Activated CD4-positive, alpha-beta T cell treated with anti-CD3 and anti-CD28 coated beads, Interleukin-2, amount 10 ng/mL, durations not matched to agents 24 days and 14 days (primary cell): ENCODE measurements at regions not wholly inside any gene's neighbourhood (a gene's known extent, or its start where the extent isn't known, plus 50 kb on each side); places are given as distances from the start of the nearest gene placed in this dataset.

Experiments
- DNase-seq: peaks from one replicate; pipeline ENCODE4 v3.0.0; 2022
- H3K27ac Mint-ChIP-seq: one replicate; pipeline ENCODE4 v1.8.0; 2022; ENCODE audit warnings: mild to moderate bottlenecking, mixed read lengths
- H3K27me3 Mint-ChIP-seq: one replicate; pipeline ENCODE4 v1.8.0; 2022; ENCODE audit warnings: mixed read lengths
- H3K36me3 Mint-ChIP-seq: one replicate; pipeline ENCODE4 v1.8.0; 2022; ENCODE audit warnings: low read depth, mild to moderate bottlenecking, mixed read lengths
- H3K4me1 Mint-ChIP-seq: one replicate; pipeline ENCODE4 v1.8.0; 2021; ENCODE audit warnings: mixed read lengths
- H3K4me3 Mint-ChIP-seq: one replicate; pipeline ENCODE4 v1.8.0; 2022; ENCODE audit warnings: mild to moderate bottlenecking, moderate library complexity, mixed read lengths
- H3K9me3 Mint-ChIP-seq: one replicate; pipeline ENCODE4 v1.8.0; 2021; ENCODE audit warnings: mixed read lengths
- intact Hi-C: fragments of 100-400 bp; cut with micrococcal nuclease; formaldehyde crosslinking; loops from one replicate; pipeline ENCODE4 v1.15.1; 2023

DNA sequence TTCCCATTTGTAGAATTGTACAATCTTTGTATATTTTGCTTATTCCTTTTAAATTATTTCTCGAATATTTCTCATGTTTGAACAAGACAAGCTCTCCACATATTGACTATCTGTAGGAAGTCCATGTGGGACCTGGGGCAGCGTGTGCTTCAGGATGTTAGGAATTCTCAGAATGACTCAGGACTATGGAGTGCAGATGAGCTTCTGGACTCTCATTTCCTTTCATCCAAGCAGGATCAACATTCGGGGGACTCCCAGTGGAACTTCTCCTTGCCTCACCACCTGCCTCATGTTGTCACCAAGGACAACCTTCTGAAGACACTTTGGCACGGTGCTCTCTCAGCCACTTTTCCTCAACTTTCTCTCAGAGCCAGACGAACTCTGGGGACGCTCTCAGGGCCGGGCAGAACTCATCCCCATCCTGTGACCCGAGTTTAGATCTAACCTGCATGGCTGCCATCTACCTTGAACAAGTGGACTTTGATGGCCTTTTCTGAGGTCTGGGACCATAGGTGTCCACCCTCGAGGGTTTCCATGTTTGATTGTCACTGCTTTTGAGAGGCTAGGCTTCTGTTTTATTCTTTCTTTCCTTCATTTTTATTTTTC lies 441.7 kb downstream of the IRS2 start:
- Mint-ChIP-seq H3K36me3 (no peaks in the 10 kb centered on the region), H3K4me1 (no peaks in the 10 kb centered on the region), H3K27me3 (no peaks in the 10 kb centered on the region), H3K4me3 (no peak overlapping the region), H3K9me3 (no peaks in the 10 kb centered on the region), H3K27ac (no peak overlapping the region)
- DNase-seq = no peak
- intact Hi-C loops = no loop called here

DNA sequence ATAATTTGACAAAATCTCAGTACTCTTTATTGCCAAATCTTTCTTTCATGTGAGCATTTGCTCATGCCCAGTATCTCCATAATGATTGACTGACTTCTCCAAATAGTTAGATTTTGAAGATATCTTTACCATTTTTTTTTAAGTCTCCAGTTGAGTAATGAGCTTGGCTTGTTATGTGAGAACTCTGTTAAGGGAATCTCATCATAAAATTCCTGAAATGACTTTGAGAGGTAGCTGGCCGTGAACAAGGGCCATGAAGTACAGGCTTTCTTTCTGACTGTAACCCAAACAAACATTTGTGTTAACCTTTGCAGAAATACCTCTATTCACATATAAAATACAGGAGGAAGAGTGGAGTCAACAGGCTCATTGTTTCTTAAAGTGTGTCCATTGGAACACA lies 449.7 kb downstream of the IRS2 start:
- no peaks in the 10 kb centered on the region for H3K36me3 Mint-ChIP-seq
- DNase-seq = no peak
- no peak overlapping the region for H3K4me3 Mint-ChIP-seq
- H3K9me3 Mint-ChIP-seq = no peaks in the 10 kb centered on the region
- H3K4me1 Mint-ChIP-seq = no peaks in the 10 kb centered on the region
- no peak overlapping the region for H3K27ac Mint-ChIP-seq
- intact Hi-C loops = no loop called here
- peaks cover 2% of the 10 kb centered on the region for H3K27me3 Mint-ChIP-seq

DNA sequence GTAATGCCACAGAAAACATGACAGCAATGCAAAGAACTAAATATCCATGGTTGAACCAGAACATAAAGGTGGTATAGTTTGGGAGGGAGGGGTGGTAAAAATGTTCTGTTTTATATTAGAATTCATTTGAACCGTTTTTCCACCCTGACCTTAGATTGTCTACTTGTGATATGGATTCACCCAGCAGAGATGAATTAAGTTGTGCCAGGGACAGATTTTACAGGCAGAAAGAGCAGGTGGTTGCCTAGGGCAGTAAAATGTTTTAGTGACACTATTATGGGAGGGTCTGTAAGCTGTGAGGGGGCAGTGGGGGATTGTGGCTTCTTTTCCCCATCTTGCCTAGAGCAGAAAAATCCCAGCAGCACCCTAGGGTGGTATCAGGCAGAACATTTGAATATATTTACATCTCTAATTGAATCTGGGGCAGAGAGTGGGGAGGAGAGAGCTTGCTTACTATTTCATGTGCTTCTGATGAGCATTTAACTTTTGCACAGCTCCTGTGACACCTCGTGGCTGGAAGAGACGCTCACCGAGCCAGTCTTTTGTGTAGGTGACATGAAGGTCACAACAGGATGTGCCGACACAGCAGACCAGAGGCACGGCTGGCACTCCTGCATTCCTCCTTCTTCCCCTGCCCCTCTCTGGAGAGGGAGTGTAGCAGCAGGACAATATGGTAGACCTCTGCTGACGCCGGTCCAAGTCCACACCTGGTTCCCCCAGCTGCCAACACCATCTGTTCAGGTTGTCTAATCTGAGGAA lies 452.3 kb downstream of the IRS2 start:
- Mint-ChIP-seq H3K4me3 (no peak overlapping the region), H3K27ac (no peak overlapping the region), H3K4me1 (no peaks in the 10 kb centered on the region), H3K9me3 (no peaks in the 10 kb centered on the region), H3K27me3 (peaks cover 2% of the 10 kb centered on the region), H3K36me3 (no peaks in the 10 kb centered on the region)
- DNase-seq = no peak
- intact Hi-C loops = no loop called here

DNA sequence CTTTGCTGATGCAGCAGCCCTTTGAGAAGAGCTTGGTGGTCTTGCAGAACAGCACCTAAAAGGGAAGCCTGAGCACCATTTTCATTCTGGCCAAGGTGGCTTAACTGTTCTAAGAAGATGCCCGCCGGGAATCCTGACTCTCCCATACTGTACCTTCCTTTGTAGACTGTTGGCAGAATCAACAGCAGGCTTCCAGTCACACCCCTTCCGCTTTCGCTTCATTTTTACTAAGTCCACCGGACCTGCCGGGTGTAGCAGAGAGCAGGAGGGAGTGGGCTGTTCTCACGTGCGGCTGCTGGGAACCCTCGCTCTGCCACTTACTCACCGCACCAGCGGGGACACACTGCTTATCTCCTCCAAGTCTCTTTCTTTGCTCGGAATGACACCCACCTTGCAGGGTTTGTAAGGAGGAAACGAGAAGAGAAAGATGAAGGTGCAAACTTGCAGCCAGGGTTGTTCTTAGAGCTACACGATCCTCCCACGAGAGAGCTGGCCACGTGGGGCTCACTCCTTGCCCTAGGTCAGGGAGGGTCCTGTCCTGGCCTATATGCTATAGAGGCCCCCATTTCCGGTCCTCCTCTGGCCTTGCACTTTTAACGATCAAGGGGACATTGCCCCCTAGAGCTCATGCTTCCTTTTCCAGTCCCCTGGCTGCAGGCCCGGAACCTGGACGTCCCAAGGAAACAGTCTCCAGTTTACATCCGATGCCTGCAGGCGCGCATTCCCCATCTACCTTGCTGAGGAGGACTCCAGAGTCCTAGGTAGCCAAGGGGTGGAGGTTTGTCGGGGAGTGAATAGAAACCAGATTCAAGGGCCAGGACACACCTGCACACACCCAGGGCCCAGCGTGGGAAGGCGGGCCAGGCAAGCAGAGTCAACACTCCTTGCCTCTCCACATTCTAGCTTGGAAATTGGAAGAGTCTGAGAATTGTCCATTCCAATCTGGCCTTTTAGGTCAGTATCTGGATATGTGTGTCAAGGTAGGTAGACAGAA lies 453.6 kb downstream of the IRS2 start:
- Mint-ChIP-seq H3K27me3 (peaks cover 2% of the 10 kb centered on the region), H3K4me3 (no peak overlapping the region), H3K4me1 (no peaks in the 10 kb centered on the region), H3K27ac (no peak overlapping the region), H3K9me3 (no peaks in the 10 kb centered on the region), H3K36me3 (no peaks in the 10 kb centered on the region)
- no peak for DNase-seq
- intact Hi-C loops = no loop called here

DNA sequence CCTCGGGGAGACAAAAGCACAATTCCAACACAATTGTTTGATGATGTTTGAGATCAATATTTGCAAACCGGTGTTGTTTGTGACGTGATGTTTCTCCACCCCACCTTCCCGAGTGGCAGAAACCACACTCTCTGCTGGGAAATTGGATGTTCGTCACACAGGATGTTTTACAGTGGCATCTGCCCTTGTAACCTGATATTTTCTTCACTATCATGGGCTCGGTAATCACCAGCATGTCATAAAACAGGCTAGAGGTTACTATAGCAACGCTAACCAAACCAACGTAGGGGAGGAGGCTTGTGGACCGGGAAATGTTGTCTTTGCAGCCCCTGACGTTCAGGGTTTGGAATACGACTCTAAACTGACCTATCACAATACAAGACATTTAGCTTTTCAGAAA lies 454.5 kb downstream of the IRS2 start:
- Mint-ChIP-seq H3K27ac (no peak overlapping the region), H3K4me3 (no peak overlapping the region)

DNA sequence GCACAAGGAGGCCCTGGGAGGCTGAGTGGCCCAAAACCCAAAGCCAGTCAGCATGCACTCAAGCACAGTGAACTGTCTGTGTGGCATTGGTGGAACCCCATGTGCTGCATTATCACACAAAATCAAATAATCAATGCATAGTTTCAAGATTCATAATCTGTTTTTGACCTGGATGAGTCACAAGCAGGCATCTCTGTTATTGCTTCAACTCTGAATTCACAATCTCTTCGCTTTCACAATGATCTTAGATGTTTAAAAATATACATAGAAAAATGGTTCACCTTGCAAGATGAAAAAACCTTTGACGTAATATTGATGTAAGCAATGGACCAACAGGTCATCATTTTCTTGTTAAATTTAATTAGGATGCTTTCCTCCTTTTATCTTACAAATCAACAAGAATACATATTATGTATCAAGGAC lies 455.4 kb downstream of the IRS2 start:
- Mint-ChIP-seq H3K4me1 (no peaks in the 10 kb centered on the region), H3K9me3 (no peaks in the 10 kb centered on the region), H3K27ac (no peak overlapping the region), H3K4me3 (no peak overlapping the region), H3K27me3 (no peaks in the 10 kb centered on the region), H3K36me3 (no peaks in the 10 kb centered on the region)
- intact Hi-C loops = no loop called here
- no peak for DNase-seq

More for the DNA sequence above, 454.5 kb downstream of the IRS2 start:
- intact Hi-C loops = no loop called here
- Mint-ChIP-seq H3K36me3 (no peaks in the 10 kb centered on the region), H3K4me1 (no peaks in the 10 kb centered on the region), H3K9me3 (no peaks in the 10 kb centered on the region), H3K27me3 (peaks cover 2% of the 10 kb centered on the region)
- no peak for DNase-seq

DNA sequence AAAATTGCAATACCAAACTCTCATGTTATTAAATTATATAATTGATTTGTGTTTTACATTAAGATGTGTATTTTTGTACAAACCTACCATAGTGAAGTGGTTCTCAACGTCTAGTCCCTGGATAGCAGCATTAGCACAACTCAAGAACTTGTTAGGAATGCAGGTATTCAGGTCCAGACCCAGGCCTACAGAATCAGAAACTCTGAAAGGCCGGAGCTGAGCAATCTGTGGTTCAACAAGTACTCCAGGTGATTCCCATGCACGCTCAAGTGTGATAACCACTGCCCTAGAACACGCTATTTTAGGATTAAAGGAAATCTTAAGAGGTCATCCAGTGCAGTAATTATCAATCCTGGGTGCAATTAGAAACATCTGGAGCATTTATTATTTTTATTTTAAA lies 456.3 kb downstream of the IRS2 start:
- DNase-seq = no peak
- H3K4me1 Mint-ChIP-seq = no peaks in the 10 kb centered on the region
- H3K27ac Mint-ChIP-seq = no peak overlapping the region
- no peaks in the 10 kb centered on the region for H3K36me3 Mint-ChIP-seq
- H3K27me3 Mint-ChIP-seq = no peaks in the 10 kb centered on the region
- H3K9me3 Mint-ChIP-seq = no peaks in the 10 kb centered on the region
- intact Hi-C loops = no loop called here
- H3K4me3 Mint-ChIP-seq = no peak overlapping the region

DNA sequence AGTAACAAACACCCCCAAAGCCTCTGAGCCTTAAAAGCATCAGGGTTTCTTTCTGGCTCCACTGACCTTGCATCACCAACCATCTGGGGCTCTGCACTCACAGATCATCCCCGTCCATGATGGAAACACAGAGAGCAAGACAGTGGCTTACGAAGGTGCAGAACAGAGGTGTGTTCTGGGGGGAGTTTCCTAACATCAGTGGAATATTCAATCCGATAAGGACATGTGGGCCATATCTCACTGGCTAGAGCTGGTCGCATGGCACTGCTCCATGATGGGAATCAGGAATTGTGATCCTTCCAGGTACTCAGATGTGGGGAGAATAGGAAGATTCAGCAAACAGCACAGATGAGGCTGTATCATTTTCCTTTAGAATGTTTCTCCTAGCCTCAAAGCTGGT lies 457.2 kb downstream of the IRS2 start:
- no peak overlapping the region for H3K27ac Mint-ChIP-seq
- H3K27me3 Mint-ChIP-seq = no peaks in the 10 kb centered on the region
- H3K36me3 Mint-ChIP-seq = no peaks in the 10 kb centered on the region
- DNase-seq = no peak
- no peaks in the 10 kb centered on the region for H3K4me1 Mint-ChIP-seq
- intact Hi-C loops = no loop called here
- H3K9me3 Mint-ChIP-seq = no peaks in the 10 kb centered on the region
- H3K4me3 Mint-ChIP-seq = no peak overlapping the region

DNA sequence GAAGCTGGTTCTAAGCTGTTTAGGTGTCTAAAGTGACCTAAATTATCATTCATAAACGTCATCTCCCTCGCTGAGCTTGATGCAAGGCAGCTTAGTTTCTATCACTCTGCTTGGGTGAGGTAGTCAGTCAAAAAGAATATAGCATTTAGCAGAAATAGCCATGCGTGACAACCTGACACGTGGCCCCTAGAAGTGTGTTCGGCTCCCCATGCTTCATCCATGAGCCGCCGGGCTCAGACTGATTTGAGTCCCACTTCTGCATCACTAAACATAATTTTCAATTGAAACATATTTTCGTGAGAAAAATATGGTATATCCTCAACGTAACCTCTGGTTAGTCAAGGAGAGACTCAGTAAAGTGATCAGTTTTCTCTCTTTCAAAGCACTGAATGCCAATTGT lies 459.8 kb downstream of the IRS2 start:
- Mint-ChIP-seq H3K27ac (no peak overlapping the region), H3K27me3 (no peaks in the 10 kb centered on the region), H3K36me3 (no peaks in the 10 kb centered on the region), H3K9me3 (no peaks in the 10 kb centered on the region), H3K4me3 (no peak overlapping the region), H3K4me1 (no peaks in the 10 kb centered on the region)
- no peak for DNase-seq
- intact Hi-C loops = no loop called here

DNA sequence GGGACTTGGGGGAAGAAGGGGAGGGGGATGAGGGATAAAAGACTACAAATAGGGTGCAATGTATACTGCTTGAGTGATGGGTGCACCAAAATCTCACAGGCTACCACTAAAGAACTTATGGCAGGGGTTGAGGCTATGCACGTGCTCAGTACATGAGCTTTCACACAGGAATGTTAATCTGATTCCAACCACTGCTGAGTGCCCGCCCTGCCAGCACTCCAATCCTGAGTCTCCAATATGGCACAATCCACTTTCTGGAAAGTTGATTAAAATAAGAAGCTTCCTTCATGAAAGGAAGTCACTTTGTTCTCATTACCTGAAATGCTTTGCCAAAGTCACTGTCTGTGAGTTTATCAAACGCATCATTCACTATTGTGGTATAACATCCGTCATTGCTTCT lies 463.0 kb downstream of the IRS2 start:
- no peak overlapping the region for H3K27ac Mint-ChIP-seq
- intact Hi-C loops = no loop called here
- H3K36me3 Mint-ChIP-seq = no peaks in the 10 kb centered on the region
- no peaks in the 10 kb centered on the region for H3K4me1 Mint-ChIP-seq
- no peaks in the 10 kb centered on the region for H3K27me3 Mint-ChIP-seq
- H3K9me3 Mint-ChIP-seq = no peaks in the 10 kb centered on the region
- no peak for DNase-seq
- H3K4me3 Mint-ChIP-seq = no peak overlapping the region

DNA sequence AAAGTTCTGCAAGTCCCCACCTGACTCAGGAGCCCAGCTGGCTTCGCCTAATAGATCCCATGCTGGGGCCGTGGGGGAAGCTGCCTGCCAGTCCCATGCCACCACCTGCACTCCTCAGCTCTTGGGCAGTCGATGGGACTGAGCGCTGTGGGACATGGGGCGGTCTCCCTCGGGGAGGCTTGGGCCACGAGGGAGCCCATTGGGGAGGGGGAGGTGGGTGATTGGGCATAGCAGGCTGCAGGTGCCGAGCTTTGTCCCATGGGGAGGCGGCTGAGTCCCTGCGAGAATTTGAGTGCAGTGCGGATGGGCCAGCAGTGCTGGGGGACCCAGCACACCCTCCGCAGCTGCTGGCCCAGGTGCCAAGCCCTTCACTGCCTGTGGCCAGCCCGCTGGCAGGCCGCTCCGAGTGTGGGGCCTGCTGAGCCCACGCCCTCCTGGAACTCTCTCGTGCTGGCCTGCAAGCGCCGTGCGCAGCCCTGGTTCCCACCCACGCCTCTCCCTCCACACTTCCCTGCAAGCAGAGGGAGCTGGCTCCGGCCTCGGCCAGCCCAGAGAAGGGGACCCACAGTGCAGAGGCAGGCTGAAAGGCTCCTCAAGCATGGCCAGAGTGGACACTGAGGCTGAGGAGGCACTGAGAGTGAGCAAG lies 467.3 kb downstream of the IRS2 start:
- no peaks in the 10 kb centered on the region for H3K4me1 Mint-ChIP-seq
- no peaks in the 10 kb centered on the region for H3K9me3 Mint-ChIP-seq
- H3K4me3 Mint-ChIP-seq = no peak overlapping the region
- no peak for DNase-seq
- no peak overlapping the region for H3K27ac Mint-ChIP-seq
- intact Hi-C loops = no loop called here
- no peaks in the 10 kb centered on the region for H3K27me3 Mint-ChIP-seq
- H3K36me3 Mint-ChIP-seq = no peaks in the 10 kb centered on the region

DNA sequence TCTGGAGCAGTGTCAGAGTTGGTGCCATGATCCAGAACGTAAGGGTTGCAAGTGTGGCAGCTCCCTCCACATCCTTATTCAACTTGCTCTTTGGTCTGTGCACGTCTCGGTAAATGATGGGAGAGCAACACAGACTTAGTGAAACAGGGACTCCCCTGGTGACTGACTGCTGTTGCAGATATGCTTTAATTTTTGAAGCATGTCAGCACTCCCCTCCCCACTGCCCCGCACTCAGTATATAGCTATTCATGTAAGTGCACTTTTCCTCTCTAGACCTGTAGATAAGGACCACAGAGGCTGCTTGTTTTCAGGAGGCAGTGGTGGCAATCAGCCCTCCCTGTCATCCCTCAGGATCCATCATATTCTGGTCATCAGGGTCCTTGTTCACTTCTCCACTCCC lies 470.9 kb downstream of the IRS2 start:
- Mint-ChIP-seq H3K9me3 (no peaks in the 10 kb centered on the region), H3K27me3 (no peaks in the 10 kb centered on the region), H3K36me3 (no peaks in the 10 kb centered on the region), H3K4me3 (no peak overlapping the region), H3K27ac (no peak overlapping the region), H3K4me1 (no peaks in the 10 kb centered on the region)
- intact Hi-C loops = no loop called here
- DNase-seq = no peak

DNA sequence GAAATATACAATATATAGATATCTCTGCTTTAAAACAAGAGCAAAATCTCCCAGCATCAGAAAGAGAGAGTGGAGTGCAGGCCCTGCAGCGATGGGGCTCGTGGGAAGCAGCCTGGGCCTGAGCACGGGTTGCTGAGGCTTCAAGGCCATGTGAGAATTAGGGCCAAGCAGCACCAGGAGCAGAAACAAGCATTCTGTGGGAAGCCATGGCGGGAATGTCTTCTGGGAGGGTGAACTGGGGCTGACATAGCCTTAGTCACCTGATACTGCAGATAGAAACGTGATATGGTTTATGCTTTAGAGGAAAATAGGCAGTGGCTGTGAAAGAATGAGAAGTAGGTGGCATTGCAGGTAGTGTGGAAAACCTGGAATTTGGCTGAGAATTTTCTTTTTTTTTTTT lies 472.3 kb downstream of the IRS2 start:
- Mint-ChIP-seq H3K4me3 (no peak overlapping the region), H3K4me1 (no peaks in the 10 kb centered on the region), H3K9me3 (no peaks in the 10 kb centered on the region), H3K36me3 (no peaks in the 10 kb centered on the region), H3K27me3 (no peaks in the 10 kb centered on the region), H3K27ac (no peak overlapping the region)
- DNase-seq = no peak
- intact Hi-C loops = no loop called here

DNA sequence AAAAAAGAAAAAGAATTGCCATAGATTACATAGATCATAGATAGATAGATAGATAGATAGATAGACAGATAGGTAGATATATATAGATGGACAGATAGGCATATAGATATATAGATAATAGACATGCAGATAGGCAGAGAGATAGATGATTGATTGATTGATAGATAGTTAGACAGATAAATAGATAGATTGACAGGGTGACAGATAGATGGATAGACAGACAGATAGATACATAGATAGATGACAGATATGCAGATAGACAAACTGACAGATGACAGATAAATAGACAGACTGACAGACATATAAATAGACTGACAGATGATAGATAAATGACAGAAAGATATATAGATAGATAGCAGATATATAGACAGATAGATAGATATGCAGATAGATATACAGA lies 474.0 kb downstream of the IRS2 start:
- no peak overlapping the region for H3K4me3 Mint-ChIP-seq
- H3K4me1 Mint-ChIP-seq = no peaks in the 10 kb centered on the region
- no peaks in the 10 kb centered on the region for H3K27me3 Mint-ChIP-seq
- H3K27ac Mint-ChIP-seq = no peak overlapping the region
- intact Hi-C loops = no loop called here
- no peaks in the 10 kb centered on the region for H3K9me3 Mint-ChIP-seq
- no peak for DNase-seq
- H3K36me3 Mint-ChIP-seq = no peaks in the 10 kb centered on the region
